Ishikawa (cell line): ENCODE measurements at regions not wholly inside any gene's neighbourhood (a gene's known extent, or its start where the extent isn't known, plus 50 kb on each side); places are given as distances from the start of the nearest gene placed in this dataset.

Experiments used
- CEBPB ChIP-seq: IDR thresholded peaks from 2 replicates; pipeline ENCODE4 v1.6.1; 2012
- CREB1 ChIP-seq: IDR thresholded peaks from 2 replicates; pipeline ENCODE4 v1.6.1; 2012; ENCODE audit warnings: low read depth
- EGR1 ChIP-seq: IDR thresholded peaks from 2 replicates; pipeline ENCODE4 v1.6.1; 2012
- EP300 ChIP-seq: IDR thresholded peaks from 2 replicates; pipeline ENCODE4 v1.6.1; 2012; ENCODE audit warnings: borderline replicate concordance
- FOXM1 ChIP-seq: IDR thresholded peaks from 2 replicates; pipeline ENCODE4 v1.6.1; 2012; ENCODE audit warnings: low read depth, borderline replicate concordance
- NFIC ChIP-seq: IDR thresholded peaks from 2 replicates; pipeline ENCODE4 v1.6.1; 2012
- RAD21 ChIP-seq: IDR thresholded peaks from 2 replicates; pipeline ENCODE4 v1.6.1; 2012; ENCODE audit warnings: low read depth
- TAF1 ChIP-seq: IDR thresholded peaks from 2 replicates; pipeline ENCODE4 v1.6.1; 2012; ENCODE audit warnings: low read depth, mild to moderate bottlenecking
- TCF12 ChIP-seq: IDR thresholded peaks from 2 replicates; pipeline ENCODE4 v1.6.1; 2012; ENCODE audit warnings: low read depth
- TEAD4 ChIP-seq: IDR thresholded peaks from 2 replicates; pipeline ENCODE4 v1.6.1; 2012
- YY1 ChIP-seq: IDR thresholded peaks from 2 replicates; pipeline ENCODE4 v1.6.1; 2012; ENCODE audit warnings: low read depth
- ZBTB7A ChIP-seq: IDR thresholded peaks from 2 replicates; pipeline ENCODE4 v1.6.1; 2012; ENCODE audit warnings: low read depth
- TF ChIP-seq, protein P1 (sequence below): IDR thresholded peaks from 2 replicates; pipeline ENCODE4 v1.6.1; 2012; ENCODE audit warnings: low read depth, mild to moderate bottlenecking
- TF ChIP-seq, protein P2 (sequence below): IDR thresholded peaks from 2 replicates; pipeline ENCODE4 v1.6.1; 2012
- TF ChIP-seq, protein P3 (sequence below): IDR thresholded peaks from 2 replicates; pipeline ENCODE4 v1.6.1; 2012

DNA sequence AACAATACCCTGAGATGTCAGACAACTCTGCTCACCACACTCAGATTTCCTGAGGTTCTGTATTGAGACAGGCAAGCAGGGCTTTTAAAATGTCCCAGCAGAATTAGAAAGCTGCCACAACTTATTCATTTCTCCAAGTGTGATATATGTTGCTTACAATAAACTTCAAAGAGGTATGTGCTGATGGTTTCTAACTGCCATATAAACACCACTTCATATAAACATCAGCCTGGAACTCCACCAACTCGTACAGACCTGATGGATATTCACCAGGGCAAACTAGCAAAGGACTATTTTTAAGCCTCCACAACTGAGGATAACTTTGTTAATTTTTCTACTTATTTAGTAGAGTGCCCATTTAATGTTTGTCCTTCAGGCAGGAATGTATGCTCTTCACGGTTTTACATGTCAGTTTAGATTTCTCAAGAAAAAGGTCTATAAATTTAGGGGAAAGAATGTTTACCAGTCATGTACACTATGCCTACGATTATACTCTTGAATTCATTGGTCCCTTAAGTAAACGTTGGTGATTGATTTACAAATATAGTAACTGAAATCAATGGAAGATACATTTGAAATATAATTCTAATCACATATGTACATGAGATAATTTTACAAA, 109.6 kb upstream of the ABI3BP start:
- TF ChIP-seq FOXM1: no peak

DNA sequence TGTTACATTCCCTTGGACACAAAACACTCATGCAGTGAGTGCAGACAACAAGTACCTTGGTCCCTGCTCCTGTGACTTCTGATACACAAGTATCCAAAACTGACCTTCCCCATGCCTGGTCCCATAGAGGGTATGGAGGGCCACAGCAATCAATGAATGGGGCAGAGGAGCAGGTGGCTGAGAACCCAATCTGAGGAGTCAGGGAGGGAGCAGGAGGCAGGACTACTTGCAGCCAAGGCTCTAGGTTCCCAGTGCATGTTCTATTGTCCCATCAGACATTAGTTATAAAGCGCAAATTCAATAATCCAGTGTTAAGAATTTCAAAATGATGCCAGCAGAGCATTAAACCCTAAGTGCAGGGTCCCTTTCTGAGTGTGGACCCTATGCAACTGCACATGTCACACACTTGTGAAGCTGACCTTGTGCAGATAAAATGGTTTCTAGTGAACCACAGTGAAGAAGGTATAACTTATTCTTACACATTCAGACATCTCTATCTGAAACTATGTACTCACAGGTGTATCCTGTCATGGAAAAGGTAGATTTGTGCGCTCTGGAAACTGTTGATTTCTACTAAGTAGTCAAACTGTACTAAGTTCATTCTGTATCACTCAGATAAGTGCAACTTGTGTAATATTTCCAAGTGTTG, 107.3 kb upstream of the ABI3BP start:
- no peak for TF ChIP-seq EGR1
- TF ChIP-seq, protein P1, sequence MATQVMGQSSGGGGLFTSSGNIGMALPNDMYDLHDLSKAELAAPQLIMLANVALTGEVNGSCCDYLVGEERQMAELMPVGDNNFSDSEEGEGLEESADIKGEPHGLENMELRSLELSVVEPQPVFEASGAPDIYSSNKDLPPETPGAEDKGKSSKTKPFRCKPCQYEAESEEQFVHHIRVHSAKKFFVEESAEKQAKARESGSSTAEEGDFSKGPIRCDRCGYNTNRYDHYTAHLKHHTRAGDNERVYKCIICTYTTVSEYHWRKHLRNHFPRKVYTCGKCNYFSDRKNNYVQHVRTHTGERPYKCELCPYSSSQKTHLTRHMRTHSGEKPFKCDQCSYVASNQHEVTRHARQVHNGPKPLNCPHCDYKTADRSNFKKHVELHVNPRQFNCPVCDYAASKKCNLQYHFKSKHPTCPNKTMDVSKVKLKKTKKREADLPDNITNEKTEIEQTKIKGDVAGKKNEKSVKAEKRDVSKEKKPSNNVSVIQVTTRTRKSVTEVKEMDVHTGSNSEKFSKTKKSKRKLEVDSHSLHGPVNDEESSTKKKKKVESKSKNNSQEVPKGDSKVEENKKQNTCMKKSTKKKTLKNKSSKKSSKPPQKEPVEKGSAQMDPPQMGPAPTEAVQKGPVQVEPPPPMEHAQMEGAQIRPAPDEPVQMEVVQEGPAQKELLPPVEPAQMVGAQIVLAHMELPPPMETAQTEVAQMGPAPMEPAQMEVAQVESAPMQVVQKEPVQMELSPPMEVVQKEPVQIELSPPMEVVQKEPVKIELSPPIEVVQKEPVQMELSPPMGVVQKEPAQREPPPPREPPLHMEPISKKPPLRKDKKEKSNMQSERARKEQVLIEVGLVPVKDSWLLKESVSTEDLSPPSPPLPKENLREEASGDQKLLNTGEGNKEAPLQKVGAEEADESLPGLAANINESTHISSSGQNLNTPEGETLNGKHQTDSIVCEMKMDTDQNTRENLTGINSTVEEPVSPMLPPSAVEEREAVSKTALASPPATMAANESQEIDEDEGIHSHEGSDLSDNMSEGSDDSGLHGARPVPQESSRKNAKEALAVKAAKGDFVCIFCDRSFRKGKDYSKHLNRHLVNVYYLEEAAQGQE: no peak
- TF ChIP-seq CREB1: no peak
- TF ChIP-seq ZBTB7A: no peak
- no peak for TF ChIP-seq TCF12
- TF ChIP-seq CEBPB: no peak
- TF ChIP-seq NFIC: no peak
- TF ChIP-seq TAF1: no peak
- TF ChIP-seq, protein P2, sequence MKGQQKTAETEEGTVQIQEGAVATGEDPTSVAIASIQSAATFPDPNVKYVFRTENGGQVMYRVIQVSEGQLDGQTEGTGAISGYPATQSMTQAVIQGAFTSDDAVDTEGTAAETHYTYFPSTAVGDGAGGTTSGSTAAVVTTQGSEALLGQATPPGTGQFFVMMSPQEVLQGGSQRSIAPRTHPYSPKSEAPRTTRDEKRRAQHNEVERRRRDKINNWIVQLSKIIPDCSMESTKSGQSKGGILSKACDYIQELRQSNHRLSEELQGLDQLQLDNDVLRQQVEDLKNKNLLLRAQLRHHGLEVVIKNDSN: no peak

DNA sequence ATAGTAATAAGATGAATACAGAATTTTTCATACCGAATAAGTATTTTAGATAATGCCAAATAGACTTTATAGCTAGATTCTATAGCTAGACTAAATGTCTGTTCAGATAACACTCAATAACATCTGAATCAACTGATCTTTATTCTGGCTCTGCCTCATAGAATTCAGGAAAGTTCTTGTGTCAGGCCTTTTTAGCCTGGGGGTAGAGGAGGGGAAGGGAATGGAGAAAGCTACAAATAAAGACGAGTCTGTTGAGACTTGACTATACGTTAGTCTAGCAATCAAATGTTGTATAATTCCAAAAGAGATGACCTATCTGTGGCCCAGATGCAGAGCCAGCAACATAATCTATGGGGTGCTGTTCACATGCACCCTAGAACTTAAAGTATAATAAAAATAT, 106.6 kb upstream of the ABI3BP start:
- TF ChIP-seq EGR1 (no peak), CEBPB (no peak), CREB1 (no peak), YY1 (no peak), TAF1 (no peak), TEAD4 (no peak), EP300 (no peak), TCF12 (no peak), RAD21 (no peak), FOXM1 (no peak), ZBTB7A (no peak), NFIC (no peak)
- TF ChIP-seq, protein P2: no peak
- TF ChIP-seq, protein P1: no peak
- TF ChIP-seq, protein P3, sequence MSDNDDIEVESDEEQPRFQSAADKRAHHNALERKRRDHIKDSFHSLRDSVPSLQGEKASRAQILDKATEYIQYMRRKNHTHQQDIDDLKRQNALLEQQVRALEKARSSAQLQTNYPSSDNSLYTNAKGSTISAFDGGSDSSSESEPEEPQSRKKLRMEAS: no peak

DNA sequence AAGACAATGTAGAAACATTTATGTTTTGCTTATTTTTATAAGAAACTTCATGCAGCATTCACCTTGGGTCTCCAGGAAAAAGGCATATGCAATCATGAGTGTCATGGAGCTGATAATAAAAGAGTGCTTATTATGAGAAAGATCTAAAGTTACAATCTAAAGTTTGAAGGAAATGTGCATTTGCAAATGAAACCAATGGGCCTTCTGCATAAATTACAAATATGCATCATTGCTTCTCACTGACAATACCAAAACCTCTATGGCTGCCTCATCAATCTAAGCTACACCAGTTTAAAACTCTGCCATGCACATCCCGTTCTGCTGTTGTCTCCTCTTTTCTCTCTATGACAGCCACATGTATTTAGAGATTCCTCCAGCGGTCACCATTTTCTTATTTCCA, 103.2 kb upstream of the ABI3BP start:
- TF ChIP-seq EP300 (no peak), ZBTB7A (no peak), TAF1 (no peak)
- TF ChIP-seq, protein P2: no peak
- TF ChIP-seq, protein P1: no peak
